IMR-90 (cell line): ENCODE measurements at regions not wholly inside any gene's neighbourhood (a gene's known extent, or its start where the extent isn't known, plus 50 kb on each side); places are given as distances from the start of the nearest gene placed in this dataset.

ENCODE experiments used
- ATAC-seq: fragments of 200-7000 bp; cut with Tn5 transposase; 2 replicates; pipeline ENCODE4 v1.9.1; 2020; ENCODE audit warnings: low read depth, mild to moderate bottlenecking, moderate library complexity
- BruUV-seq: library from RNA; stranded (reverse); fragments of 400-500 nt; replicated peaks from 2 replicates; lab custom pipeline; 2021; lab: Mats Ljungman, UMichigan
- CTCF ChIA-PET: fragments of 300-600 bp; formaldehyde crosslinking; extraction: SDS; loops from one replicate; lab custom pipeline; 2021; ENCODE audit warnings: antibody characterized with exemption; lab: Yijun Ruan, JAX
- POLR2A ChIA-PET: fragments of 300-600 bp; sonication (Branson Sonifier 250); formaldehyde crosslinking; loops from one replicate; lab custom pipeline; 2022; ENCODE audit warnings: antibody characterized with exemption; ENCODE audit not compliant: unreplicated experiment; lab: Charles Lee
- DNase-seq: peaks from one replicate; pipeline ENCODE4 v3.0.0; 2013
- H2AFZ ChIP-seq: replicated peaks from 2 replicates; pipeline ENCODE3; 2013; ENCODE audit warnings: low read length, mild to moderate bottlenecking; ENCODE audit not compliant: poor library complexity
- H2AK5ac ChIP-seq: 2 replicates; pipeline ENCODE4 v1.6.1; 2013; ENCODE audit warnings: low read depth, low read length, inconsistent platforms
- H2AK9ac ChIP-seq: replicated peaks from 2 replicates; pipeline ENCODE3; 2013; ENCODE audit warnings: mild to moderate bottlenecking, low read depth, low read length, moderate library complexity; ENCODE audit not compliant: poor library complexity
- H2BK120ac ChIP-seq: 2 replicates; pipeline ENCODE4 v1.6.1; 2013; ENCODE audit warnings: low read depth, low read length, inconsistent platforms
- H2BK15ac ChIP-seq: 3 replicates; pipeline ENCODE4 v1.6.1; 2013; ENCODE audit warnings: low read depth, low read length, inconsistent platforms
- H2BK20ac ChIP-seq: 2 replicates; pipeline ENCODE4 v1.6.1; 2013; ENCODE audit warnings: low read depth, mild to moderate bottlenecking, inconsistent platforms, low read length, moderate library complexity
- H2BK5ac ChIP-seq: 2 replicates; pipeline ENCODE4 v1.6.1; 2013; ENCODE audit warnings: mild to moderate bottlenecking, low read depth, low read length, inconsistent platforms; ENCODE audit not compliant: poor library complexity, severe bottlenecking
- H3K14ac ChIP-seq: replicated peaks from 2 replicates; pipeline ENCODE4 v1.6.1; 2013; ENCODE audit warnings: low read depth, low read length, inconsistent platforms
- H3K18ac ChIP-seq: 2 replicates; pipeline ENCODE4 v1.6.1; 2013; ENCODE audit warnings: low read depth, low read length, control low read depth
- H3K23ac ChIP-seq: 2 replicates; pipeline ENCODE4 v1.6.1; 2013; ENCODE audit warnings: low read depth, low read length, inconsistent platforms
- H3K27ac ChIP-seq: 2 replicates; pipeline ENCODE4 v1.5.1; 2013; ENCODE audit warnings: mild to moderate bottlenecking, control low read depth, low read length; ENCODE audit not compliant: insufficient read depth
- H3K27me3 ChIP-seq: 2 replicates; pipeline ENCODE4 v1.6.1; 2013; ENCODE audit warnings: low read length; ENCODE audit not compliant: control insufficient read depth, insufficient read depth
- H3K36me3 ChIP-seq: 2 replicates; pipeline ENCODE4 v1.6.1; 2013; ENCODE audit warnings: low read length, mixed read lengths; ENCODE audit not compliant: control insufficient read depth, insufficient read depth
- H3K4ac ChIP-seq: 2 replicates; pipeline ENCODE4 v1.6.1; 2013; ENCODE audit warnings: low read depth, low read length, inconsistent platforms
- H3K4me1 ChIP-seq: 2 replicates; pipeline ENCODE4 v1.6.1; 2013; ENCODE audit warnings: low read length, mixed read lengths; ENCODE audit not compliant: control insufficient read depth, insufficient read depth
- H3K4me2 ChIP-seq: 2 replicates; pipeline ENCODE4 v1.6.1; 2013; ENCODE audit warnings: low read depth, mild to moderate bottlenecking, control low read depth, low read length, moderate library complexity
- H3K4me3 ChIP-seq: 2 replicates; pipeline ENCODE4 v1.5.1; 2013; ENCODE audit warnings: low read depth, mild to moderate bottlenecking, control low read depth, low read length, moderate library complexity; ENCODE audit not compliant: insufficient read depth
- H3K56ac ChIP-seq: 2 replicates; pipeline ENCODE4 v1.6.1; 2013; ENCODE audit warnings: low read length, inconsistent platforms; ENCODE audit not compliant: insufficient read depth; ENCODE audit errors: extremely low read depth
- H3K79me1 ChIP-seq, 2 experiments: 2 replicates each; pipeline ENCODE4 v1.6.1; 2013; ENCODE audit warnings: low read length in 2 of 2, inconsistent platforms in 1 of 2, low read depth in 1 of 2
- H3K9ac ChIP-seq: 2 replicates; pipeline ENCODE4 v1.6.1; 2013; ENCODE audit warnings: low read depth, low read length, control low read depth
- H3K9me1 ChIP-seq: 2 replicates; pipeline ENCODE4 v1.6.1; 2013; ENCODE audit warnings: low read length, inconsistent platforms; ENCODE audit not compliant: insufficient read depth
- H3K9me3 ChIP-seq: 2 replicates; pipeline ENCODE4 v1.6.1; 2013; ENCODE audit warnings: low read length; ENCODE audit not compliant: control insufficient read depth, insufficient read depth
- H4K20me1 ChIP-seq: 2 replicates; pipeline ENCODE4 v1.6.1; 2013; ENCODE audit warnings: low read length, inconsistent platforms; ENCODE audit not compliant: insufficient read depth
- H4K5ac ChIP-seq: 2 replicates; pipeline ENCODE4 v1.6.1; 2013; ENCODE audit warnings: mild to moderate bottlenecking, low read depth, low read length, control low read depth
- H4K8ac ChIP-seq, 2 experiments: 2 replicates each; pipeline ENCODE4 v1.6.1; 2013; ENCODE audit warnings: low read depth in 2 of 2, low read length in 2 of 2, control low read depth in 1 of 2, inconsistent platforms in 1 of 2
- H4K91ac ChIP-seq: 2 replicates; pipeline ENCODE4 v1.6.1; 2013; ENCODE audit warnings: low read depth, low read length, inconsistent platforms; ENCODE audit not compliant: insufficient read depth
- BHLHE40 ChIP-seq: fragments of 150-350 bp; IDR thresholded peaks from 2 replicates; pipeline ENCODE4 v1.6.1; 2016; ENCODE audit warnings: mild to moderate bottlenecking, low read depth, low read length
- CEBPB ChIP-seq: IDR thresholded peaks from 2 replicates; pipeline ENCODE4 v1.6.1; 2012; ENCODE audit warnings: low read depth, low read length, improper control_type of control experiment
- CHD1 ChIP-seq: IDR thresholded peaks from 2 replicates; pipeline ENCODE4 v1.6.1; 2012; ENCODE audit warnings: low read depth, low read length, improper control_type of control experiment
- FOS ChIP-seq: fragments of 150-350 bp; IDR thresholded peaks from 2 replicates; pipeline ENCODE4 v1.6.1; 2016; ENCODE audit warnings: low read depth, low read length
- MAZ ChIP-seq: IDR thresholded peaks from 2 replicates; pipeline ENCODE4 v1.6.1; 2012; ENCODE audit warnings: low read depth, mild to moderate bottlenecking, low read length, improper control_type of control experiment, moderate library complexity, borderline replicate concordance
- MXI1 ChIP-seq: IDR thresholded peaks from 2 replicates; pipeline ENCODE4 v1.6.1; 2012; ENCODE audit warnings: low read depth, mild to moderate bottlenecking, low read length, moderate library complexity, borderline replicate concordance
- NFE2L2 ChIP-seq: fragments of 150-350 bp; IDR thresholded peaks from 2 replicates; pipeline ENCODE4 v1.6.1; 2016; ENCODE audit warnings: low read depth, mild to moderate bottlenecking, low read length
- POLR2A ChIP-seq: IDR thresholded peaks from 2 replicates; pipeline ENCODE4 v1.6.1; 2012; ENCODE audit warnings: mild to moderate bottlenecking, low read depth, low read length
- RFX5 ChIP-seq: IDR thresholded peaks from 2 replicates; pipeline ENCODE4 v1.8.0; 2012; ENCODE audit warnings: low read depth, mild to moderate bottlenecking, low read length, moderate library complexity
- SMC3 ChIP-seq: fragments of 150-350 bp; IDR thresholded peaks from 2 replicates; pipeline ENCODE4 v1.6.1; 2016; ENCODE audit warnings: low read depth, mild to moderate bottlenecking, antibody characterized with exemption, low read length, moderate library complexity
- USF2 ChIP-seq: fragments of 150-350 bp; IDR thresholded peaks from 2 replicates; pipeline ENCODE4 v1.6.1; 2017; ENCODE audit warnings: mild to moderate bottlenecking, antibody characterized with exemption, low read length, low read depth
- WGBS, 2 experiments: methylation state at CpG; one replicate each; pipeline versions ENCODE4 v1.1.5 to v1.1.7; 2013; ENCODE audit warnings: missing lambda C conversion rate in 2 of 2; ENCODE audit not compliant: insufficient read length in 1 of 2; ENCODE audit errors: extremely low coverage in 2 of 2; 5-methylcytosine and 5-hydroxymethylcytosine counted together
- dilution Hi-C: fragments of 300-500 bp; cut with HindIII; formaldehyde crosslinking; loops from one replicate; pipeline ENCODE4 v1.14.3; 2018; ENCODE audit warnings: low sequenced_read_pairs; ENCODE audit not compliant: unreplicated experiment
- in situ Hi-C: fragments of 300-500 bp; cut with MboI; formaldehyde crosslinking; loops from 3 replicates; pipeline ENCODE4 v1.14.3; 2019; ENCODE audit warnings: low sequenced_read_pairs, inconsistent platforms, mixed read lengths
- intact Hi-C: fragments of 100-400 bp; cut with micrococcal nuclease; formaldehyde crosslinking; loops from 2 replicates; pipeline ENCODE4 v1.10.0; 2022

DNA sequence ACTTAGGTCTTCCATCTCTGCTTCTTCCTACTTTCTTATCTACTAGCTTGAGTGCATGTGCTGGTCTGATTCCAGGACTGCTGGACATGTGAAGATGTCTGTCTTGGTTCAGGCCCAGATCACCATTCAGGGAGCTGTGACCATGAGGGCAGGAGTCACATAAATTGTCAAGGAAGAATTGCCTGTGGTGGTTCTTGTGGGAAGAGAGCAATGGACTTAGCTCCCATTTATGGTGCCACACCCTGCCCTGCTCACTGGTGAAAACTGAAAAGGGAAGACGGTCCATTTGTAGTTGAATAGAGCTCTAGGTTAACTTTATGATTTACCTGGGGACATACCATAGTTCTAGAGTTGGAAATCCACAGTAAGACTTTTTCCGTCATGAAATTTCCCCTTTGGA, 244.3 kb upstream of the ZNF608 start:
- intact Hi-C loops (loop anchor here (10.0 kb wide), 1 partner anchor 494 kb away; no protein-coding TSS in a partner anchor), dilution Hi-C loops (no loop called here), in situ Hi-C loops (no loop called here)
- Histone ChIP-seq H3K9ac (no peak overlapping the region), H3K9me3 (peaks cover 2% of the 10 kb centered on the region; the same call in 1 of the 2 replicates), H2BK120ac (no peak overlapping the region), H3K79me1 (no peaks in the 10 kb centered on the region), H3K4me1 (peaks cover 3% of the 10 kb centered on the region), H3K14ac (no peak overlapping the region; the same call in 1 of the 2 replicates), H2BK15ac (peak overlapping the region; percentile 56; the same call in 2 of the 3 replicates), H4K20me1 (no peaks in the 10 kb centered on the region), H3K4me2 (no peak overlapping the region), H2BK5ac (no peak overlapping the region), H3K36me3 (no peaks in the 10 kb centered on the region), H3K9me1 (no peaks in the 10 kb centered on the region; the same call in 1 of the 2 replicates), H2AK9ac (no peak overlapping the region), H3K4ac (no peak overlapping the region), H2BK20ac (no peak overlapping the region), H4K5ac (no peak overlapping the region), H4K91ac (no peak overlapping the region), H2AFZ (no peak overlapping the region), H4K8ac (no peak overlapping the region), H3K23ac (no peak overlapping the region), H3K27me3 (no peaks in the 10 kb centered on the region), H3K27ac (no peak overlapping the region), H3K4me3 (no peak overlapping the region), H3K18ac (no peak overlapping the region), H3K56ac (no peak overlapping the region), H2AK5ac (no peak overlapping the region)
- POLR2A ChIA-PET = no interaction called here
- ATAC-seq (no peak), DNase-seq (no peak)
- CTCF ChIA-PET = interaction anchor here (0.6 to 1.3 kb wide), 2 partner anchors 18 to 456 kb away, joined by 3 read pairs; no protein-coding TSS in a partner anchor
- no TSS peak for BruUV-seq
- TF ChIP-seq CEBPB (no peak), MXI1 (no peak), RFX5 (no peak), POLR2A (no peak), MAZ (no peak), USF2 (no peak), CHD1 (no peak), SMC3 (no peak), FOS (no peak), NFE2L2 (no peak), BHLHE40 (no peak)
- no CpG with 5 or more reads among the region's 2 CpGs for WGBS, 2 experiments
